Stimulated activated naive B cell treated with anti-CD40 and anti-IgM and Interleukin-4, amounts not matched to agents 10 μg/mL and 1 μg/mL and 100 μg/mL, for 72 hours (primary cell): ENCODE measurements at regions not wholly inside any gene's neighbourhood (a gene's known extent, or its start where the extent isn't known, plus 50 kb on each side); places are given as distances from the start of the nearest gene placed in this dataset.
A peak's percentile ranks its signal among the peaks of the same experiment; 100 is the strongest.

Experiments
- ATAC-seq, 2 donors: fragments of 150-1000 bp; cut with Tn5 transposase; replicated peaks; 2 replicates each; pipeline ENCODE4 v1.10.0; 2021; ENCODE audit warnings: moderate library complexity in 1 of 2
- DNase-seq: peaks from one replicate; pipeline ENCODE4 v3.0.0; 2021
- H3K27ac Mint-ChIP-seq: one replicate; pipeline ENCODE4 v1.8.0; 2022; ENCODE audit warnings: mild to moderate bottlenecking, mixed read lengths
- H3K27me3 Mint-ChIP-seq, 2 donors: one replicate each; pipeline ENCODE4 v1.8.0; 2022; ENCODE audit warnings: mixed read lengths in 2 of 2
- H3K36me3 Mint-ChIP-seq, 2 donors: one replicate each; pipeline ENCODE4 v1.8.0; 2022; ENCODE audit warnings: mixed read lengths in 2 of 2, mild to moderate bottlenecking in 1 of 2
- H3K4me1 Mint-ChIP-seq, 2 donors: one replicate each; pipeline ENCODE4 v1.8.0; 2022; ENCODE audit warnings: mixed read lengths in 2 of 2, mild to moderate bottlenecking in 1 of 2
- H3K4me3 Mint-ChIP-seq, 2 donors: one replicate each; pipeline ENCODE4 v1.8.0; 2022; ENCODE audit warnings: mild to moderate bottlenecking in 2 of 2, mixed read lengths in 2 of 2, moderate library complexity in 1 of 2
- H3K9me3 Mint-ChIP-seq, 2 donors: one replicate each; pipeline ENCODE4 v1.8.0; 2022; ENCODE audit warnings: mixed read lengths in 2 of 2, mild to moderate bottlenecking in 1 of 2

DNA sequence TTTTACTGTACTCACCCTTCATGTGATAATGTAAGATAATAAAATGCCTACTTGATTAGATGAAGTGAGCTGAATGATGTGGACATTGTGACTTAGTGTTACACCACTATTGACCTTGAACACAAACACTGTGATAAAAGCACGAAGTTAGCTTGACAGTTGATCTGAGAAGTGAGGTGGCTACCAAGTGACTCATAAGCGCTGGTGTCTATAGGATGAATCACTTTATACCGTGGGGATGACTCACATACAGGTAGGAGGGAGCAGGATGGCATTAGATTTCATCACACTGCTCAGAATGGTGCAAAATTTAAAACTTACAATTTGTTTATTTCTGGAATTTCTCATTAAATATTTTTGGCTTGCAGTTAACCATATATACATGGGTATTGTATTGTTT, 174.7 kb upstream of the CNTN3 start:
- no peak for DNase-seq
- Mint-ChIP-seq H3K4me3 (no peak overlapping the region), H3K36me3 (no peaks in the 10 kb centered on the region), H3K4me1 (no peaks in the 10 kb centered on the region), H3K9me3 (no peaks in the 10 kb centered on the region), H3K27me3 (no peaks in the 10 kb centered on the region), H3K27ac (no peak overlapping the region)
- ATAC-seq, result no peak

GRCh38 chr3:74787011-74787410, 172.6 kb upstream of the CNTN3 start:
- DNase-seq (no peak), ATAC-seq (no peak)
- H3K9me3 Mint-ChIP-seq, result peaks cover 0 to 3% of the 10 kb centered on the region in 2 donors
- H3K4me3 Mint-ChIP-seq, result no peak overlapping the region
- no peaks in the 10 kb centered on the region for H3K27me3 Mint-ChIP-seq
- H3K4me1 Mint-ChIP-seq, result no peaks in the 10 kb centered on the region
- H3K27ac Mint-ChIP-seq, result no peak overlapping the region
- H3K36me3 Mint-ChIP-seq, result no peaks in the 10 kb centered on the region

GRCh38 chr3:74771401-74771800, 156.9 kb upstream of the CNTN3 start:
- DNase-seq, result no peak
- ATAC-seq, result no peak
- H3K4me3 Mint-ChIP-seq, result no peak overlapping the region
- H3K9me3 Mint-ChIP-seq, result peaks cover 0 to 4% of the 10 kb centered on the region in 2 donors
- no peak overlapping the region for H3K27ac Mint-ChIP-seq
- H3K4me1 Mint-ChIP-seq, result no peaks in the 10 kb centered on the region
- H3K27me3 Mint-ChIP-seq, result no peaks in the 10 kb centered on the region
- H3K36me3 Mint-ChIP-seq, result no peaks in the 10 kb centered on the region

DNA sequence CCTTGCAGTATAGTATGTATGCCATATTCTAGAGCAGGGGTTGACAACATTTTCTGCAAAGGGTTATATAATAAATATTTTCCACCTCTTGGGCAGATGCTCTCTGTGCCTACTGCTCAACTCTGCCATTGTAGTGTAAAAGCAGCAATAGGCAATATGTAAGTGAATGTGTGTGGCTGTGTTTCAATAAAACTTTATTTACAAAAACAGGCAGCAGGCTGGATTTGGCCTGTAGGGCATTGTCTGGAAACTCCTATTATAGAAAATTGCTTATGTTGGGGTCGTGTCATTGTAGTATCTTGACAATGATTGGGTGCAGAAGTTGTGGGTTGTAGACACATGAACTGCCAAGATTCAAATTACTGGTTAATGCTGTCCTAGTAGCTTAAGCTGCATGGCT, 153.6 kb upstream of the CNTN3 start:
- H3K36me3 Mint-ChIP-seq, result no peaks in the 10 kb centered on the region
- DNase-seq (no peak), ATAC-seq (no peak)
- H3K27ac Mint-ChIP-seq, result no peak overlapping the region
- no peaks in the 10 kb centered on the region for H3K4me1 Mint-ChIP-seq
- no peak overlapping the region for H3K4me3 Mint-ChIP-seq
- H3K9me3 Mint-ChIP-seq, result peaks cover 0 to 8% of the 10 kb centered on the region in 2 donors
- H3K27me3 Mint-ChIP-seq, result no peaks in the 10 kb centered on the region

DNA sequence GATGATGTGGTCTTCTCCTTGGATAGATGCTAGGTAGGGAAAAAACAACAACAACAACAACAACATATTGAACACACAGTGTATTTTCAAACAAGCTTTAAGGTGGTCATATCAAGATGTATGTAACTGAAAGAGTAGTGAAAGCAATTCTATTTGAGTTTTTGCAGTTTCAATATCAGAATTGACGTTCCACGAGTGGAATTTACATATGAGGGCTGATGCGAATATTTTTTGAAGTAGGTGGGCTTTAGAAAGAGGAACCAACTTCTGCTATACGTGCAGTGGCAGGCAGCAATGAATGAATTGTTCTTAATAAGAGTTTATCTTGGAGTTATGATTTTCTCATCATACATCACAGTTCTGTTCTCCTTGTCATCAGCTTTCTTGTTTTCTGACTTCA, 151.9 kb upstream of the CNTN3 start:
- ATAC-seq (no peak), DNase-seq (no peak)
- Mint-ChIP-seq H3K9me3 (peaks cover under 1 to 6% of the 10 kb centered on the region in 2 donors), H3K27ac (no peak overlapping the region), H3K36me3 (no peaks in the 10 kb centered on the region), H3K4me1 (no peaks in the 10 kb centered on the region), H3K4me3 (no peak overlapping the region), H3K27me3 (no peaks in the 10 kb centered on the region)

DNA sequence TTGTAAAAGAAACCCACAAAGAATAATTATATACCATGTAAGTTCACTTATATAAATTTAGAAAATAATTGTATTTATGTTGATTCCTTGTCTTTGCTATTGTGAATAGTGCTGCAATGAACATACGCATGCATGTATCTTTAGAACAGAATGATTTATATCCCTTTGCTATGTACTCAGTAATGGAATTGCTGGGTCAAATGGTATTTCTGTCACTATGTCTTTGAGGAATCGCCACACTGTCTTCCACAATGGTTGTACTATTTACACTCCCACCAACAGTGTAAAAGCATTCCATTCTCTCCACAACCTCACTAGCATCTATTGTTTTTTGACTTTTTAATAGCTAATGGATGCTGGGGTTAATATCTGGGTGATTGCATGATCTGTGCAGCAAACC, 149.4 kb upstream of the CNTN3 start:
- DNase-seq (no peak), ATAC-seq (no peak)
- H3K4me1 Mint-ChIP-seq, result no peaks in the 10 kb centered on the region
- H3K27me3 Mint-ChIP-seq, result no peaks in the 10 kb centered on the region
- peaks cover 4 to 6% of the 10 kb centered on the region in 2 donors for H3K9me3 Mint-ChIP-seq
- no peak overlapping the region for H3K4me3 Mint-ChIP-seq
- H3K27ac Mint-ChIP-seq, result no peak overlapping the region
- H3K36me3 Mint-ChIP-seq, result no peaks in the 10 kb centered on the region

DNA sequence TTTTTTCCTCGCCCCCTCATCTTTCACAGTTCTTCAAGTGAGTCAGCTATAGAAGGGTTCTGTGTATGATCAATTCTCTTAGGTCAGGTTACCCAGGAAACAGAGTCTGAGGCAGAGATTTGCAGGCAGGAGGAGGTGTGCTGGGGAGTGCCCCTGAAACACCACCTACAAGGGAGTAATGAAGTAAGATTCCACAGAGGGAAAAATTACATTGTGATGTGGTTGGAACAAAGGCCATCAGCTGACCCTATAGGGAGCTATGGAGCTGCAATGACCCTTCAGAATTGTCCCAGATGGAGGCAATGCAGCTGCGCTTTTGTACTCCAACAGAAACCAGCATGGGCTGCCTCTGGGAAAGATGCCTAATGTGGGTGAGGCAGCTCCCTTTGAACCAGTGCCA, 142.2 kb upstream of the CNTN3 start:
- Mint-ChIP-seq H3K27me3 (no peaks in the 10 kb centered on the region), H3K36me3 (no peaks in the 10 kb centered on the region), H3K27ac (no peak overlapping the region), H3K4me1 (no peaks in the 10 kb centered on the region), H3K4me3 (no peak overlapping the region), H3K9me3 (peaks cover 2 to 4% of the 10 kb centered on the region in 2 donors)
- no peak for DNase-seq
- no peak for ATAC-seq

DNA sequence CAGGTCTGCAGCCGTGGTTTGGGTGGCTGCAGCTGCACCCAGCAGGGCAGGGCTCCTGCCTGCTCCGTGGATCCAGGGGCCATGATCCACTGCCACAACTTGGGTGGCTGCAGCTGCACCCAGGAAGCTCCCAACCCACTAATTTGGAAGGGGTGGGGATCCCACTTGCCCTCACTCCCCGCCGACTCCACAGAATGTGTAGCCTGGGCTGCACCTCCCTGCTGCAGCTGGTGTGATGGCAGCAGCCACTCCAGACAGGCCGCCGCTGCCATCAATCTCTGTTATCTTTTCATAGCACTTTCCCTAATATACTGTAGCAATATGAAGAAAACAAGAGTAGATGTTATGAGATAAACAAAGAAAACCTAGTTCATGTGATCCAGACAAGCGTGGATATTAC, 137.8 kb upstream of the CNTN3 start:
- Mint-ChIP-seq H3K27me3 (no peaks in the 10 kb centered on the region), H3K36me3 (no peaks in the 10 kb centered on the region), H3K4me1 (no peaks in the 10 kb centered on the region), H3K9me3 (peaks cover 3 to 6% of the 10 kb centered on the region in 2 donors), H3K4me3 (no peak overlapping the region), H3K27ac (no peak overlapping the region)
- no peak for ATAC-seq
- DNase-seq, result no peak

DNA sequence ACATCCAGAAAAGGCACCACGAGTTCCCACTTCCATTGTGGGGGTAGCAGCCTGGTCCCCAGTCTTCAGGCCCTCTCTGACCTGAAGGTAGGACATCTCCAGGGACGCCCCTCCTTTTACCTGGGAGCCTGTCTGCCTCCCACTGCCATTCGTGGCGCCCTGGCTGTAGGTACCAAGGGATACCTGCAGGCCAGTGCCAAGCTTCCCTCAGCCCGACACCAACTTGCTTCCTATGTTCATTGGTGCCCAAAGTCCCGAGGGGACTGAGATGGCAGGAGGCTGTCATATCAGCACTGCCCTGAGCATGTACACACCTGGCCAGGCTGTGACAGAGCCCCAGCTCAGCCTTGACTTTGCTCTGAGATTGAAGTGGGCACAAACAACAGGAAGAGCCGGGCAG, 137.3 kb upstream of the CNTN3 start:
- Mint-ChIP-seq H3K27me3 (no peaks in the 10 kb centered on the region), H3K27ac (no peak overlapping the region), H3K36me3 (no peaks in the 10 kb centered on the region), H3K4me3 (no peak overlapping the region), H3K9me3 (peaks cover 3 to 6% of the 10 kb centered on the region in 2 donors), H3K4me1 (no peaks in the 10 kb centered on the region)
- ATAC-seq (no peak), DNase-seq (no peak)

GRCh38 chr3:74750901-74751300, 136.4 kb upstream of the CNTN3 start:
- H3K27ac Mint-ChIP-seq, result no peak overlapping the region
- ATAC-seq, result peak in 1 of 2 donors; percentile 7
- H3K4me3 Mint-ChIP-seq, result no peak overlapping the region
- H3K4me1 Mint-ChIP-seq, result no peaks in the 10 kb centered on the region
- H3K27me3 Mint-ChIP-seq, result no peaks in the 10 kb centered on the region
- H3K9me3 Mint-ChIP-seq, result peaks cover 5 to 10% of the 10 kb centered on the region in 2 donors
- H3K36me3 Mint-ChIP-seq, result no peaks in the 10 kb centered on the region
- no peak for DNase-seq

DNA sequence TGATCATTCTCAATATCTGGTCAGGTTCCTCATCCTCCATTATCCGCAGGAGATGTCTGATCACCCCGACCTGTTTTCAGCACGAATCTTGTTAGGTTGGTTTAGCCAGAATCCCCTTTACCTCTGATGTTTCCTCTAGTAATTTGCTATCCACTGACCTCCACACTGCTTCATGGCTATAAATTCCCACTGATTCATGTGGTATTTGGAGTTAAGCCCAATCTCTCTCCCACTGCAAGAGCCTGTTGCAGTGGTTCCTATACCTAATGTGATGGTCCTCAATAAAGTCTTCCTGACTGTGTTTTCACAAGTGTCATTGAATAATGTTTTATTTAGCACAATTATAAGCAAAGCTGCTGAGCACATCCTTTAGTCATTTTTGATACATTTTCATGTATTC, 124.8 kb upstream of the CNTN3 start:
- H3K36me3 Mint-ChIP-seq, result no peaks in the 10 kb centered on the region
- peaks cover 0 to 2% of the 10 kb centered on the region in 2 donors for H3K9me3 Mint-ChIP-seq
- no peaks in the 10 kb centered on the region for H3K4me1 Mint-ChIP-seq
- no peak overlapping the region for H3K27ac Mint-ChIP-seq
- H3K27me3 Mint-ChIP-seq, result no peaks in the 10 kb centered on the region
- no peak overlapping the region for H3K4me3 Mint-ChIP-seq
- no peak for ATAC-seq
- DNase-seq, result no peak

GRCh38 chr3:74722211-74722610, 107.8 kb upstream of the CNTN3 start:
- DNase-seq, result no peak
- Mint-ChIP-seq H3K36me3 (no peaks in the 10 kb centered on the region), H3K9me3 (peaks cover 3 to 5% of the 10 kb centered on the region in 2 donors), H3K27ac (no peak overlapping the region), H3K4me3 (no peak overlapping the region), H3K27me3 (no peaks in the 10 kb centered on the region), H3K4me1 (no peaks in the 10 kb centered on the region)
- no peak for ATAC-seq

DNA sequence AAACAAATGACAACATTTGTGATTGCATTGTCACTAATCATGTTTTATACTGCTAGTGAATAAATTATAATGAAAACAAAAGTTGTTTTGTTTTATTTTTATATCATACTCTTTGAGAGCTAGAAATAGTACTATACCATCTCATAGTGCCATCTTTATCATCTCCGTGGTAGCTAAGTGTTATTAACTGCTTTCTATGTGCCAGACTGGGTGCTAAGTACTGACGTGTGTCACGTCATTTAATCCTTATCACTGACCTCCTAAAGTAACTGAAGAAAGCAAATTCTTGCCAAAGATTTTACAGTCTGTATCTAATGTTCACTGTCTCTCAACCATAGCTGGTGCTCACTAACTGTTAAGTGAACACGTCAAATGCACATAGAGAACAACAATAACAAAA, 99.5 kb upstream of the CNTN3 start:
- H3K4me1 Mint-ChIP-seq, result no peaks in the 10 kb centered on the region

DNA sequence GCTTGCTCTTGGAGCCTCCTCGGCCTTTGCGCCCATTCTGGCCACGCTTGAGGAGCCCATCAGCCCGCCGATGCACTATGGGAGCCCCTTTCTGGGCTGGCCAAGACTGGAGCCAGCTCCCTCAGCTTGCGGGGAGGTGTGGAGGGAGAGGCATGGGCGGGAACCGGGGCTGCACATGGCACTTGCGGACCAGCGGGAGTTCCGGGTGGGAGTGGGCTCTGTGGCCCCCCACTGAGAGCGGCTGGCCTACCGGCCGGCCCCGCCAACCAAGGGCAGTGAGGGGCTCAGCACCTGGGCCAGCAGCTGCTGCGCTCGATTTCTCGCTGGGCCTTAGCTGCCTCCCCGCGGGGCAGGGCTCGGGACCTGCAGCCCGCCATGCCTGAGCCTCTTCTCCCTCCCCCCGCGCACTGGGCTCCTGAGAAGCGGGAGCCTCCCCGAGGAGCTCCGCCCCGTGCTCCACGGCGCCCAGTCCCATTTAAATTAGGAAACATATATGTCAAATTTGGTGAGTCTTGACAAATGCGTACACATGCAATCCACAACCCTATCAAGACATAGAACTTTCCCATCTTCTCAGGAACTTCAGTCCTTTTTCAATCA, 97.6 kb upstream of the CNTN3 start:
- H3K4me1 Mint-ChIP-seq, result no peaks in the 10 kb centered on the region
- H3K4me3 Mint-ChIP-seq, result no peak overlapping the region
- no peak overlapping the region for H3K27ac Mint-ChIP-seq
- ATAC-seq (no peak), DNase-seq (no peak)
- H3K27me3 Mint-ChIP-seq, result no peaks in the 10 kb centered on the region
- peaks cover 12% of the 10 kb centered on the region in 2 donors for H3K9me3 Mint-ChIP-seq
- no peaks in the 10 kb centered on the region for H3K36me3 Mint-ChIP-seq

More for the DNA sequence above, 99.5 kb upstream of the CNTN3 start:
- no peaks in the 10 kb centered on the region for H3K27me3 Mint-ChIP-seq
- no peaks in the 10 kb centered on the region for H3K36me3 Mint-ChIP-seq
- ATAC-seq (no peak), DNase-seq (no peak)
- H3K9me3 Mint-ChIP-seq, result peaks cover 8 to 14% of the 10 kb centered on the region in 2 donors
- H3K4me3 Mint-ChIP-seq, result no peak overlapping the region
- no peak overlapping the region for H3K27ac Mint-ChIP-seq

DNA sequence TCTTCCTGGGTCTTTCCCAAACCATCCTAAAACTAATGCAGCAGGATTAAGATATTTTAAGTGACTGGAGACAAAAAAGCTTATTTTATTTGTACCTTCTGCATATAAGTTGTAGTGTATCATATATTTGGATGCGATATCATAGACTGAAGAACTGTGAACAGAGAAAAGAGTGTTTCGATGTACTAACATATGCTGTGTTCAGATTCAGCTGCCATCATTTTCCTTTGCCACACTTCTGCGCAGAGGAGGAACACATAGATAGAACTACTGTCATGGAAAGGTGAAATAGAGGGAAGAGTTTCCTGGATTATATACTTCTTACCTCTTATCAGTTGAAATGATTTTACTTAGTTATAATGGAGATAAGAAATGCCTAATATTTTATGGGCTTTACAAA, 95.5 kb upstream of the CNTN3 start:
- H3K27me3 Mint-ChIP-seq, result no peaks in the 10 kb centered on the region
- no peak for DNase-seq
- H3K36me3 Mint-ChIP-seq, result no peaks in the 10 kb centered on the region

More for the DNA sequence above, 95.5 kb upstream of the CNTN3 start:
- Mint-ChIP-seq H3K27ac (no peak overlapping the region), H3K4me3 (no peak overlapping the region), H3K9me3 (peaks cover 12% of the 10 kb centered on the region in 2 donors), H3K4me1 (no peaks in the 10 kb centered on the region)
- no peak for ATAC-seq
